ENCODE measurements at regions not wholly inside any gene's neighbourhood (a gene's known extent, or its start where the extent isn't known, plus 50 kb on each side); places are given as distances from the start of the nearest gene placed in this dataset.

- H3K4me1 ChIP-seq, result peaks cover under 1% of the 10 kb centered on the region; the same call in 1 of the 2 replicates
- no peak overlapping the region for H3K4me3 ChIP-seq (ENCODE audit: low read depth, low read length)
- H3K9me3 Mint-ChIP-seq (ENCODE audit: unreplicated experiment), result no peaks in the 10 kb centered on the region
- no peaks in the 10 kb centered on the region for H3K9me3 ChIP-seq
- no peaks in the 10 kb centered on the region for H3K36me3 Mint-ChIP-seq (ENCODE audit: insufficient read depth, unreplicated experiment)
- no peak for DNase-seq
- TF ChIP-seq, protein P1, sequence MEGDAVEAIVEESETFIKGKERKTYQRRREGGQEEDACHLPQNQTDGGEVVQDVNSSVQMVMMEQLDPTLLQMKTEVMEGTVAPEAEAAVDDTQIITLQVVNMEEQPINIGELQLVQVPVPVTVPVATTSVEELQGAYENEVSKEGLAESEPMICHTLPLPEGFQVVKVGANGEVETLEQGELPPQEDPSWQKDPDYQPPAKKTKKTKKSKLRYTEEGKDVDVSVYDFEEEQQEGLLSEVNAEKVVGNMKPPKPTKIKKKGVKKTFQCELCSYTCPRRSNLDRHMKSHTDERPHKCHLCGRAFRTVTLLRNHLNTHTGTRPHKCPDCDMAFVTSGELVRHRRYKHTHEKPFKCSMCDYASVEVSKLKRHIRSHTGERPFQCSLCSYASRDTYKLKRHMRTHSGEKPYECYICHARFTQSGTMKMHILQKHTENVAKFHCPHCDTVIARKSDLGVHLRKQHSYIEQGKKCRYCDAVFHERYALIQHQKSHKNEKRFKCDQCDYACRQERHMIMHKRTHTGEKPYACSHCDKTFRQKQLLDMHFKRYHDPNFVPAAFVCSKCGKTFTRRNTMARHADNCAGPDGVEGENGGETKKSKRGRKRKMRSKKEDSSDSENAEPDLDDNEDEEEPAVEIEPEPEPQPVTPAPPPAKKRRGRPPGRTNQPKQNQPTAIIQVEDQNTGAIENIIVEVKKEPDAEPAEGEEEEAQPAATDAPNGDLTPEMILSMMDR (IDR thresholded peaks at IDR 0.05; ENCODE audit: insufficient read depth in 1 of 2, low read depth in 1 of 2, low read length in 1 of 2, severe bottlenecking in 1 of 2, unreplicated experiment in 1 of 2), result no peak
- CTCF ChIA-PET, result no interaction called here
- H3K4me1 Mint-ChIP-seq (ENCODE audit: low read depth, unreplicated experiment), result peaks cover 6% of the 10 kb centered on the region
- peaks cover 3% of the 10 kb centered on the region for H3K27me3 Mint-ChIP-seq (ENCODE audit: insufficient read depth, unreplicated experiment)
- no peak overlapping the region for H3K27ac Mint-ChIP-seq (ENCODE audit: unreplicated experiment)
- intact Hi-C loops (cut with micrococcal nuclease; ENCODE audit: unreplicated experiment), result loop anchor here (10.0 kb wide), 2 partner anchors 83 to 443 kb away; no protein-coding TSS in a partner anchor
- no peak overlapping the region for H3K4me3 Mint-ChIP-seq (ENCODE audit: unreplicated experiment)
- no peaks in the 10 kb centered on the region for H3K36me3 ChIP-seq (ENCODE audit: control insufficient read depth, insufficient read depth, low read length)
- POLR2A ChIA-PET, result no interaction called here
- H3K27me3 ChIP-seq (replicated peaks; ENCODE audit: control insufficient read depth, insufficient read depth, low read length), result no peaks in the 10 kb centered on the region
- BruUV-seq (replicated peaks), result no TSS peak
Measured at GRCh38 chr1:232182236-232182635, 447.7 kb downstream of the SIPA1L2 start.

DNA sequence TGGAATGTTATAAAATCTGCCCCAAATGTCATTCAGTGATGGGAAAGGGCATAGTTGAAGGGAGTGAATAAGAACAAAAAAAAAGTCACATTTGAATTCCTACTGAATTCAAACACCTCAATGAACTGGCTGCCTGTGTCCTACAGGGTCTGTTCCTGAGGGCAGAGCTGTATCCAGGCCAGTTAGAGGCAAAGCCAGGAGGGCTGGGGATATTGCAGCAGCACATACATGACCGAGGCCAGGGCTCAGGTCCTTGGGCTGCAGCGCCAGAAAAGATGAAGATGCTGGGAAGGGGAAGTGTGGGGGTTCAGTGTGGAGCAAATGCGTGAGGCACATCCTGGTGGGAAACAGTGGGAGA, 449.2 kb downstream of the SIPA1L2 start:
- CTCF ChIA-PET, result no interaction called here
- POLR2A ChIA-PET, result no interaction called here
- Mint-ChIP-seq H3K4me3 (ENCODE audit: unreplicated experiment) (no peak overlapping the region), H3K27me3 (ENCODE audit: insufficient read depth, unreplicated experiment) (peaks cover 3% of the 10 kb centered on the region), H3K9me3 (ENCODE audit: unreplicated experiment) (no peaks in the 10 kb centered on the region), H3K36me3 (ENCODE audit: insufficient read depth, unreplicated experiment) (no peaks in the 10 kb centered on the region), H3K4me1 (ENCODE audit: low read depth, unreplicated experiment) (peaks cover 5% of the 10 kb centered on the region), H3K27ac (ENCODE audit: unreplicated experiment) (no peak overlapping the region)
- intact Hi-C loops (cut with micrococcal nuclease; ENCODE audit: unreplicated experiment), result loop anchor here (10.0 kb wide), 2 partner anchors 84 to 444 kb away; no protein-coding TSS in a partner anchor
- no peaks in the 10 kb centered on the region for H3K4me1 ChIP-seq
- H3K4me3 ChIP-seq (ENCODE audit: low read depth, low read length), result no peak overlapping the region
- TF ChIP-seq, protein P1 (IDR thresholded peaks at IDR 0.05; ENCODE audit: insufficient read depth in 1 of 2, low read depth in 1 of 2, low read length in 1 of 2, severe bottlenecking in 1 of 2, unreplicated experiment in 1 of 2), result no peak
- no peaks in the 10 kb centered on the region for H3K9me3 ChIP-seq
- no peaks in the 10 kb centered on the region for H3K36me3 ChIP-seq (ENCODE audit: control insufficient read depth, insufficient read depth, low read length)
- no peak for DNase-seq
- H3K27me3 ChIP-seq (replicated peaks; ENCODE audit: control insufficient read depth, insufficient read depth, low read length), result no peaks in the 10 kb centered on the region
- no TSS peak for BruUV-seq (replicated peaks)

DNA sequence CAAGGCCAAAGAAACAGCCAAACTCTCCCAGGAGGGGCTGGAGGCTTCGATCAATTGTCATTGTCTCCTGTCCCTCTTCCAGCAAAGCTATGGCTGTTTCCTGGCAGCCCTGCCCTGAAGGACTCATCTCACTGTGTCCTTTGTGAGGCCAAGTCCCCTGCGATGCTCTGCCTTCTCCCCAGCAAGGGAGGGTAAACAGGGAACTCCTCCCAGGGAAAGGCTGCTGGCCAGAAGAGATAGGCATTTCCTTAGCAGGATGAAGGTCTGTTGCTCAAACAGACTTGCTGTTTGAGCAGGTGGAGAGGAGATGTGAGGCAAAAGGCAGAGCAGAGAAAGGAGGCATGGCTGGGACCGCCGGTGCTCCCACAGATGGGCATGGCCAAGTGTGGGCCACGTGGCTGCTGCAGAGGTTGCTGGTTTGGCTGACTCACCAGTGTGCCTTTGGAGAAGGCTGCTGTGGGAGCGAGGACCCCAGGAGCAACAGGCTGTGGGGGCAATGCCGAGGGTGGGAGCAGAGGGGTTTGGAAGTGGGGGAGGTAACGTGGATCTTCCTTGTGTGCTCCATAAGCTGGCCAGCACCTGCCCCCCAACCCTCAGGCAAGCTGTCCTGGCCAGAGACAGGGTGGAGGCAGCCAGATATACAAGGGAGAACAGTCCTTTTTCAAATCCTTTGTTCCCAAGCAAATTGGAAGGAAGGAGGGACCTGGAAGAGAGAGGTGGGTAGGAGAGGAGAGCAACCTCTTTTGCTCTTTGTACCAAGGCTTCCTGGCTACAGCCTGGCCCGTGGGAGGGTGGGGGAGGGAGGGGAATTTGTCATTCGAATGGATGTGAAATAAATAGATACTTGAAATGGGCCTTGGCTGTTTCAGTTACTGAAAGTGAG, 449.8 kb downstream of the SIPA1L2 start:
- POLR2A ChIA-PET, result no interaction called here
- Mint-ChIP-seq H3K27ac (ENCODE audit: unreplicated experiment) (no peak overlapping the region), H3K27me3 (ENCODE audit: insufficient read depth, unreplicated experiment) (peaks cover 7% of the 10 kb centered on the region), H3K9me3 (ENCODE audit: unreplicated experiment) (no peaks in the 10 kb centered on the region), H3K36me3 (ENCODE audit: insufficient read depth, unreplicated experiment) (no peaks in the 10 kb centered on the region), H3K4me1 (ENCODE audit: low read depth, unreplicated experiment) (peaks cover 5% of the 10 kb centered on the region), H3K4me3 (ENCODE audit: unreplicated experiment) (no peak overlapping the region)
- no peak overlapping the region for H3K4me3 ChIP-seq (ENCODE audit: low read depth, low read length)
- BruUV-seq (replicated peaks), result no TSS peak
- DNase-seq, result no peak
- no peaks in the 10 kb centered on the region for H3K9me3 ChIP-seq
- TF ChIP-seq, protein P1 (IDR thresholded peaks at IDR 0.05; ENCODE audit: insufficient read depth in 1 of 2, low read depth in 1 of 2, low read length in 1 of 2, severe bottlenecking in 1 of 2, unreplicated experiment in 1 of 2), result no peak
- no peaks in the 10 kb centered on the region for H3K36me3 ChIP-seq (ENCODE audit: control insufficient read depth, insufficient read depth, low read length)
- CTCF ChIA-PET, result no interaction called here
- no peaks in the 10 kb centered on the region for H3K4me1 ChIP-seq
- H3K27me3 ChIP-seq (replicated peaks; ENCODE audit: control insufficient read depth, insufficient read depth, low read length), result no peaks in the 10 kb centered on the region
- intact Hi-C loops (cut with micrococcal nuclease; ENCODE audit: unreplicated experiment), result loop anchor here (10.0 kb wide), 2 partner anchors 85 to 445 kb away; no protein-coding TSS in a partner anchor
